ENCODE measurements at regions not wholly inside any gene's neighbourhood (a gene's known extent, or its start where the extent isn't known, plus 50 kb on each side); places are given as distances from the start of the nearest gene placed in this dataset.
"Not testable (repeated sequence)": the region's sequence is repeated elsewhere in the genome, so short reads cannot be mapped to it uniquely, and the experiment has no call there.

DNA sequence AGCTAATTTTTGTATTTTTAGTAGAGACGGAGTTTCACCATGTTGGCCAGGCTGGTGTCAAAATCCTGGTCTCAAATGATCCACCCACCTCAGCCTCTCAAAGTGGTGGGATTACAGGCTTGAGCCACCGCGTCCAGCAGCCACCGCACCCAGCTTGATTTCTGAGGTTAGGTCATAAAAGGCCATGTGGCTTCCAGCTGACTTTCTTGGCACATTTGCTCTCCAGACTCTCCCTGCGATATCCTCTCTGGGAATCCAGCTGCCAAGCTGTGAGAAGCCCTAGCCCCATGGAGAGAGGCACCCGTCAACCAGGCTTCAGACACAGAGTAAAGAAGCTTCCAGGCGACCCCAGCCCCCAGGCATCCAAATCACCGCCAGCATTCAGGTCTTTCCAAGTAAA is 58.2 kb upstream of the SPDYE9 start:
- TF ChIP-seq, protein P1, sequence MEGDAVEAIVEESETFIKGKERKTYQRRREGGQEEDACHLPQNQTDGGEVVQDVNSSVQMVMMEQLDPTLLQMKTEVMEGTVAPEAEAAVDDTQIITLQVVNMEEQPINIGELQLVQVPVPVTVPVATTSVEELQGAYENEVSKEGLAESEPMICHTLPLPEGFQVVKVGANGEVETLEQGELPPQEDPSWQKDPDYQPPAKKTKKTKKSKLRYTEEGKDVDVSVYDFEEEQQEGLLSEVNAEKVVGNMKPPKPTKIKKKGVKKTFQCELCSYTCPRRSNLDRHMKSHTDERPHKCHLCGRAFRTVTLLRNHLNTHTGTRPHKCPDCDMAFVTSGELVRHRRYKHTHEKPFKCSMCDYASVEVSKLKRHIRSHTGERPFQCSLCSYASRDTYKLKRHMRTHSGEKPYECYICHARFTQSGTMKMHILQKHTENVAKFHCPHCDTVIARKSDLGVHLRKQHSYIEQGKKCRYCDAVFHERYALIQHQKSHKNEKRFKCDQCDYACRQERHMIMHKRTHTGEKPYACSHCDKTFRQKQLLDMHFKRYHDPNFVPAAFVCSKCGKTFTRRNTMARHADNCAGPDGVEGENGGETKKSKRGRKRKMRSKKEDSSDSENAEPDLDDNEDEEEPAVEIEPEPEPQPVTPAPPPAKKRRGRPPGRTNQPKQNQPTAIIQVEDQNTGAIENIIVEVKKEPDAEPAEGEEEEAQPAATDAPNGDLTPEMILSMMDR (conservative IDR thresholded peaks at IDR 0.05; ENCODE audit: low read depth in 2 of 2), result not testable (repeated sequence)
- TF ChIP-seq POLR2AphosphoS5 (IDR thresholded peaks at IDR 0.05; ENCODE audit: low read depth); NANOG (IDR thresholded peaks at IDR 0.05; ENCODE audit: borderline replicate concordance); EZH2phosphoT487 (IDR thresholded peaks at IDR 0.05; ENCODE audit: unreplicated experiment): not testable (repeated sequence)
- TF ChIP-seq, protein P2, sequence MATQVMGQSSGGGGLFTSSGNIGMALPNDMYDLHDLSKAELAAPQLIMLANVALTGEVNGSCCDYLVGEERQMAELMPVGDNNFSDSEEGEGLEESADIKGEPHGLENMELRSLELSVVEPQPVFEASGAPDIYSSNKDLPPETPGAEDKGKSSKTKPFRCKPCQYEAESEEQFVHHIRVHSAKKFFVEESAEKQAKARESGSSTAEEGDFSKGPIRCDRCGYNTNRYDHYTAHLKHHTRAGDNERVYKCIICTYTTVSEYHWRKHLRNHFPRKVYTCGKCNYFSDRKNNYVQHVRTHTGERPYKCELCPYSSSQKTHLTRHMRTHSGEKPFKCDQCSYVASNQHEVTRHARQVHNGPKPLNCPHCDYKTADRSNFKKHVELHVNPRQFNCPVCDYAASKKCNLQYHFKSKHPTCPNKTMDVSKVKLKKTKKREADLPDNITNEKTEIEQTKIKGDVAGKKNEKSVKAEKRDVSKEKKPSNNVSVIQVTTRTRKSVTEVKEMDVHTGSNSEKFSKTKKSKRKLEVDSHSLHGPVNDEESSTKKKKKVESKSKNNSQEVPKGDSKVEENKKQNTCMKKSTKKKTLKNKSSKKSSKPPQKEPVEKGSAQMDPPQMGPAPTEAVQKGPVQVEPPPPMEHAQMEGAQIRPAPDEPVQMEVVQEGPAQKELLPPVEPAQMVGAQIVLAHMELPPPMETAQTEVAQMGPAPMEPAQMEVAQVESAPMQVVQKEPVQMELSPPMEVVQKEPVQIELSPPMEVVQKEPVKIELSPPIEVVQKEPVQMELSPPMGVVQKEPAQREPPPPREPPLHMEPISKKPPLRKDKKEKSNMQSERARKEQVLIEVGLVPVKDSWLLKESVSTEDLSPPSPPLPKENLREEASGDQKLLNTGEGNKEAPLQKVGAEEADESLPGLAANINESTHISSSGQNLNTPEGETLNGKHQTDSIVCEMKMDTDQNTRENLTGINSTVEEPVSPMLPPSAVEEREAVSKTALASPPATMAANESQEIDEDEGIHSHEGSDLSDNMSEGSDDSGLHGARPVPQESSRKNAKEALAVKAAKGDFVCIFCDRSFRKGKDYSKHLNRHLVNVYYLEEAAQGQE (IDR thresholded peaks at IDR 0.05; ENCODE audit: unreplicated experiment), result not testable (repeated sequence)

Data from GM23338 (cell line).